ENCODE measurements at regions not wholly inside any gene's neighbourhood (a gene's known extent, or its start where the extent isn't known, plus 50 kb on each side); places are given as distances from the start of the nearest gene placed in this dataset.

DNA sequence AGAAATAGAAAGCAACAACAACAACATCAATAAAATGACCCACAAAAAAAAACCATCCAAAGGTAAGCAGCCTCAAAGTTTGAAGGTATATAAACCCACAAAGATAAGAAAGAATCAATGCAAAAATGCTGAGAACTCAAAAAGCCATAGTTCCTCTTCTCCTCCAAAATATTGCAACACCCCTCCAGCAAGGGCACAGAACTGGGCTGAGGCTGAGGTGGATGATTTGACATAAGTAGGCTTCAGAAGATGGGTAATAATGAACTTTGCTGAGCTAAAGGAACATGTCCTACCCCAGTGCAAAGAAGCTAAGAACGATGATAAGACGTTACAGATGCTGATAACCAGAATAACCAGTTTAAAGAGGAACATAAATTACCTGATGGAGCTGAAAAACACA, 188.8 kb upstream of the BTBD3 start:
- TF ChIP-seq, protein P1, sequence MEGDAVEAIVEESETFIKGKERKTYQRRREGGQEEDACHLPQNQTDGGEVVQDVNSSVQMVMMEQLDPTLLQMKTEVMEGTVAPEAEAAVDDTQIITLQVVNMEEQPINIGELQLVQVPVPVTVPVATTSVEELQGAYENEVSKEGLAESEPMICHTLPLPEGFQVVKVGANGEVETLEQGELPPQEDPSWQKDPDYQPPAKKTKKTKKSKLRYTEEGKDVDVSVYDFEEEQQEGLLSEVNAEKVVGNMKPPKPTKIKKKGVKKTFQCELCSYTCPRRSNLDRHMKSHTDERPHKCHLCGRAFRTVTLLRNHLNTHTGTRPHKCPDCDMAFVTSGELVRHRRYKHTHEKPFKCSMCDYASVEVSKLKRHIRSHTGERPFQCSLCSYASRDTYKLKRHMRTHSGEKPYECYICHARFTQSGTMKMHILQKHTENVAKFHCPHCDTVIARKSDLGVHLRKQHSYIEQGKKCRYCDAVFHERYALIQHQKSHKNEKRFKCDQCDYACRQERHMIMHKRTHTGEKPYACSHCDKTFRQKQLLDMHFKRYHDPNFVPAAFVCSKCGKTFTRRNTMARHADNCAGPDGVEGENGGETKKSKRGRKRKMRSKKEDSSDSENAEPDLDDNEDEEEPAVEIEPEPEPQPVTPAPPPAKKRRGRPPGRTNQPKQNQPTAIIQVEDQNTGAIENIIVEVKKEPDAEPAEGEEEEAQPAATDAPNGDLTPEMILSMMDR (IDR thresholded peaks at IDR 0.05), result no peak
- no peak for TF ChIP-seq POLR2A (IDR thresholded peaks at IDR 0.05)

Measured in Peyer's patch (tissue), 4 donors.